ENCODE measurements at regions not wholly inside any gene's neighbourhood (a gene's known extent, or its start where the extent isn't known, plus 50 kb on each side); places are given as distances from the start of the nearest gene placed in this dataset.
A peak's percentile ranks its signal among the peaks of the same experiment; 100 is the strongest.

DNA sequence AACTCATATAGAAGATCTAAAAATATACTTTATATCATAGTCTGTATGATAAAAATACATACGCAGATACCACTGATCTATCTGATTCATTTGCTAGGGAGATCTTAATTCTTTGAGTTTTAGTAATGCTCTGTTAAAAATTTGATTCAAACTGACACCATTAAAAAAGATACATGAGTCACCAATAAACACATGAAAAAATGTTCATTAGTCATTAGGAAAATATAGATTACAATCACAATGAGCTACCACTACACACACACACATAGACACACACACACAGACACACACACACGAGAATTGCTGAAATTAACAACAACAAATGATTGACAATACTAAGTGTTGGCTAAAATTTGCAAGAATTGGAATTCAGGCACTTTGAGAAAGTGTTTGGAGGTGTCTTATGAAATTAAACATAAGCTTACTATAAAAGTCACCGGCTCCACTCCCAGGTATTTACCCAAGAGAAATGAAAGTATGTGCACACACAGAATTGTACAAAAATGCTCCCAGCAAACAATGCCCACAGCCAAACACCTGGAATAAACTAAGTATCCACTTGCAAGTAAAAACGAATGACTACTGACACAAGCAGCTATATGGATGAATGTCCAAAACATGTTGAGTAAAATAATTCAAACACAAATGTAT lies 117.7 kb upstream of the GGTLC1 start:
- DNase-seq (ENCODE audit: low read depth): no peak

DNA sequence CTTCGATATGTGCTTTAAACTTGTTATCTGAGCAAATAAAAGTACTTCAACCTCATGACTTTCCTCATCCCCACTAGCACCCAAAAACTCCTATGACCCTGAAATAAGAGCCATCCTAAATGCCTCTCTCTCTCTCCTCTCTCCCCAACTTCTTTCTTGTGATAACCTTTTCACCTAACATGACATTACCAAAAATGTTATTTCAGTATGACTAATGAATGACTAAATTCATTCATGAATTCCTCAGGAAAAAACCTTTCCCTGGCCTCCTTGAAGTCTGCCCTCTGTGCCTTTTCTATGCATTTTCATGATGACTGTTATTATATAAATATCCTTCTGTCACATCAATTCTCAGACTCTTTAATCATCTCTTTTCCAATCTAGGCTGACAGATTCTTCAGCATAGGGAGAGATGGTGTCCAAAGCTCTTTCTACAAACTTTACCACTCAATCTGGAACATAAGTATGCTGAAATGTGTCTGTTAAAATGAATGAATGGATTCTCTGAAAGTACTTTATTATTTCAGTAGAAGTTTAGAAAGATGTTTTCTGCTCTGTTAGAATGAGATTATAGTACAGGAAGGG lies 114.3 kb upstream of the GGTLC1 start:
- no peak for DNase-seq (ENCODE audit: low read depth)

DNA sequence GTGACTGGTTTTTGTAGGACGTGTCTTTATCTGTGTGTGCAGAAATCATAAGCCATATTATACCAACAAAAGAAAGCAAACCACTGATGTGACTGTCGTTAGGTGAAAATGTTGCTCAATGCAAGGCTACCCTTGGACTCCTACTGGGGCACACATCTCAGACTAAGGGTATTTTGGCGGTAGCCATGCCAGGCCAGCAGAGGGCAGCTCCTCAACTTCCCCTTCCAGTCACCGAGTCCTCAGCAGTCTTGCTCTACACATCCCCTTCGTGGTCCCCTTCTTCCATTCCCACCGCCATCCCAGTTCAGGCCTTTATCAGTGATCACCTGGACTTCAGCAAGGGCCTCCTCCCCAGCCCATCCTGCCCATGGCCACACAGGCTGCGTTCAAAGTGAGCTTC lies 113.7 kb upstream of the GGTLC1 start:
- no peak for DNase-seq (ENCODE audit: low read depth)

DNA sequence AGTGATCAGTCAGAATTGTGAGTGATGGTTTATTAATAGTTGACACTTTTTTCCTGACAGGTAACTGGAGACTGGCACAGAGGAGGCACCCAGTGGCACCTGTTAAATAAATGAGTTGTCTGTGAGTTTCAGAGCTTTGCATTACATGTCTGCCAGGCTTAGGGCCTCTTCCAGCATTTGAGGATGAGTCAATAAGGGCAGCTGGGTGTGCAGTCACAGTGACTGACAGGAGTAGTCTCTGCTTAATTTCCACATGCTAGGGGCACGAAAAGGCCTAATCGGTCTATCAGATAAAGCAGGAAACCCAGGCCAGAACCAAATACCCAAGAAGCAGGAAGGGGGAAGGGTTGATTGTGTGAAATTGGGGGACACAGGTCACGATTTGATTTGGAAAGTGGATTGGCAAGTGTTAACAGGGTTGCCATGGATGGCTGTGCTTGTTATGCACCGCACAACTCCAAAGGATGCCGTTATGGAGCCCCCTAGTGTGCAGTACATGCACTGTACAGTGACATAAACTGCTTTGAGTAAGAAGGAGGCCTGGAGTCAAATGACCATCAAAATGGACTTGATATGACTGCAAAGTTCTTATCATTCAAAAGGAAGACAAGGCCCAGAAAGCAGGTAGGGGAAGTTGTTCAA lies 111.9 kb upstream of the GGTLC1 start:
- DNase-seq (ENCODE audit: low read depth): peak; percentile 30

DNA sequence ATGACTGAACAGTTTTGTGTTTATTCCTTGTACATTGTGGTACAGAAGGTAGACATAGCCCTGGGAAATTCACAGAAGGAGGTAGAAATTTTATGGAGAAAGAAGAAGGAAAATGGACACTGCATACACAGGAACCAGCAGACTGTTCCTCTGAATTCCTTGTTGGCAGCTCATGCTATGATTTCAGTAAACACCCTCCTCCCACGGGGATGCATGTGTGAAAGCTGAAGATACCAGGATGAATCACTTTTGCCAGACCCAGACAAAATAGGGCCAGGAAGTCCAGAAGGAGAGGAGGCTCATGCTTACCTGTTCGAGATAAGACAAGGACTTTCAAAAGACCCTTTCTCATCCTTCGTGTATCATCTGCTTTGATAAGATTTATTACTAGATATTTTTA lies 110.3 kb upstream of the GGTLC1 start:
- no peak for DNase-seq (ENCODE audit: low read depth)

DNA sequence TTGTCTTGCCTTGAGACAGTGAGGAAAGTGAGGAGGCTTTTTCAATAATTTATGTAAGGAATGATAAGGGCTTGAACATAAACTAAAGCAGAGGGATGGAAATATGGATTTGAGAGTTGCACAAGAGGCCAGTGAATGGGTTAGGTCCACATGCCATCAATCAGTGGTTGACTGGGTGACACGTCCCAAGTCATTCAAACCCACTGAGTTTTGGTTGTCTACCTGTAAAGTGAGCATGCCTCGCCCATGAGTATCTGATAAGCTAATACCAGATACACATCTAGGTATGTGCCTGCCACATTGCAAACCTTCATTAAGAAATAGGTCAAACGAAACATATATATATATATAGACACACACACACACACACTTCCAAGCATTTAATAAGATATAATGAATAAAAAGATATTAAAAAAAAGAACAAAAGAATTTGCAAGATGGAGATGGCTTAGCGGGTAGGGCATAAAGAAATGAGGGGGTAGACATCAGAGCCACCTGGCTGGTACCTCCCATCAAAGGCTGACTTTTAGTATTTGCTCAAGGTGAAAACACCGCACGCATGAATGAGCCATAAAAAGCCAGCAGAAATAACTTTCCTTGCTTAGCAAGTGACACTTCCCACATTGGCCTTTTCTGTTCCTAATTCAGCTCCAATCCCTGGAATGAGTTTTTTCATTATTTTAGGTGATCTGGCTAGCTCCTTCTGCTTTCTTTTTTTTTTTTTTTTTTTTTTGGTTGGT lies 109.1 kb upstream of the GGTLC1 start:
- no peak for DNase-seq (ENCODE audit: low read depth)

DNA sequence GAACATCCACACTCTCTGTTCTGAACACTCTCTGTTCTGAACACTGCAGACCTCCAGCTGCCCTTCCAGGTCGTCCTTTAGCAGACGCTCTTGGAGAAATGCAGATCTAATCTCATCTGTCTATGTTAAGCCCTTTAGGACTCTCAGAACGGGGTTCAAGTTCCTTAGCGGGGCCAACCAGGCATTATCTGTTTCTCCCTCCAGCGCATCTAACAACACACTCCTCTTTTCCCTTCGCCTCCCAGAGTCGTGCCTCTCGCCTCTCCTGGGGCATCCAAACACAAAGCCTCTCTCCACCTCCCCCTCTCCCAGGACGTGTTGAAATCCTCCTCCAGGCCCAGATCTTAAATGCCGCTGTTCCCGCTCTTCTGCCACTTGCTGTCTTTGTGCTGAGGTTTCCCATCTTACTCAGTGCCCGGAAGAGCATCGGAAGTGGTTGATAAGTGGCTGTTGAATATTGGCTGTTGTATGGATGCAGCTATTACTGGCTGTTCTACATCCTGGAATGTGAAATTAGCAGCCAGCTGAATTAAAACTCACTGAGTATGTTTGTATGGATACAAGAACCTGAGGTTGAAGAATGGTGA lies 108.4 kb upstream of the GGTLC1 start:
- DNase-seq (ENCODE audit: low read depth): no peak

DNA sequence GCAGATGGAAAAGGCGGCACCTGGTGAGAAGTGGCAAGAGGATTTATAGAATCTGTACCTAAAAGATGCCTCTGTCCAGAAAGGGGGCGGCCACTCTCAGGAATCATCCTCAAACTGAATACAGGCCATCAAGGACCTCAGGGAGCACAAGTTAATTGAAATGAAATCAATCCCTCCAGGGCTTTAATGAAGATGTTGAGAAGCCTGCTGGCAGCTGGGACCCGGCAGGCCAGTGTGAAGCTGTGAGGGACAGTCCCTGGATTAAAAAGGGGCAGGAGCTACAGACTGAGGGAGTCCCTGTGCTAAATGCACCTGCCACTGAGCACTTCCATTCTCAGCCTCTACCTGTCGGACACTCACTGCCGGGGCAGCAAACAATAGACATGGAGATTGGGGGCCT lies 107.7 kb upstream of the GGTLC1 start:
- DNase-seq (ENCODE audit: low read depth): no peak

DNA sequence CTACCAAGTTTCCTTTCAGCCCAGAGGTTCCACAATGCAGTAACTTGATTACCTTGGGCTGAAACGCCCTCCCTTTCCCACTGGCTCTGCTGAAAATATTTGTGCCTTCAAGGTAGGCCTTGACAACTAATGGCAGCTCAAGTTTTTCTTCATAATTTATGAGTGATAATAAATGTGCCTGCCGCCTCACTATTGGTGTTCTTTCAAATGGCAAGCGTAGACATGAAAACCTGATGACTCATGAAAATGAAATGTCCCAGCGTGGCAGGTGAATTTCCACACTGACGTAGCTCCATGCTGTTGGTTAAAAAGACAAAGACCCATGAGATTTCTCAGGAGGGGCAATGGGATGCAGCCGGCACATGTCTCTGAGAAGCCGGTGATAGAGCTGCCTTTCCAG lies 107.2 kb upstream of the GGTLC1 start:
- no peak for DNase-seq (ENCODE audit: low read depth)

DNA sequence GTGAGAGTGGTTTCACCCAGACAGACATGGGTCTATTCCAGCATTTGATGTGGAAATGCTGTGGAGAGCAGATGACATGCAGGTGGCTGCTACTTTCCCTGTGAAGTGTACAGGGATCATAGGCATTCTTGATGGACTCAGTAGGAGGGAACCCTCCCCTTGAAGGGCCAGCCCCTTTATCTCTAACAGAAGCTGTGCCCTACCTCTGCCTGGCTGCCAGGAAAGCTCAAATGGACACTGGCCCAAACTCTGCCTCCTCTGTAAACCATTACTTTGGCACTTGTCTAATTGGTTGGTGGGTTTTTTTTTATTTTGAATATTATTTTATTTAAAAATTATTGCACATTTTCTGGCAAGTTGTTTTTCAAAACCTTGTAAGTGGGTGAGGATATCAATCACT lies 106.7 kb upstream of the GGTLC1 start:
- no peak for DNase-seq (ENCODE audit: low read depth)

DNA sequence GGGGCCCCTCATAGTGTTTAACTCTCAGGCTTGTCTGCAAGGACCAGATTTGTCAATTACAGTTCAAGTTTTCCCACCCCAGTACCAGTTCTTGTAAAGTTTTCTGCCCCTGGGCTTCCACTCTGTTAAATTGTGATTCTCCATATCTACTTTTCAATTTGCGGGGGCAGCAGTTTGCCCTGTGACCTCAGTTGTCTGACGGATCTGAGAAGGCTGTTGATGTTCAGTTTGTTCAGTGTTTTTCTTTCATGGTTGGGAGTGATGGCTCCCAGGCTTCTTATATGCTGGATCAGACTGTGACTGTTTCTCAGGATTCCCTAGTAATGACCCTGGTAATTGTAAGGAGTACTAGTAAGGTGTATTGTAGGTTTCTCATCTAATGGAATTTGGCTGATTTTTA lies 101.0 kb upstream of the GGTLC1 start:
- DNase-seq (ENCODE audit: low read depth): no peak

DNA sequence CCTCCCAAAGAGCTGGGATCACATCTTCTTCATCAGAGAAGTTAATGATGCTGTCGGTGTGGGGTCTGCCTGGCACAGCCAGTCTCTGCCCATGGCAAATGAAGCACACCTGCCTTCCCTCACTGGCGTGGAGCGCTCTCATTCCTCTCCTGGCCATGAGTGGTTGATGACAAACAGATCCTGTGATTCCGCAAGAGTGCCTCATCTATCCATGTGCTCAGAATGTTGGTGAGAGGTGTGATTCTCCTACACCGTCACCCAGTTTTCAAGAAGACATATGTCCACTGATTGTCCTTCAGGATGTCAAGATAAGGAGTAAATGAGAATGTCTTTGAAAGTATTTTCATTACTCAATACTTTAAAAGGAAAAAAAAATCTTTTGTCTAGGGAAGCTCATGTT lies 97.5 kb upstream of the GGTLC1 start:
- DNase-seq (ENCODE audit: low read depth): no peak

DNA sequence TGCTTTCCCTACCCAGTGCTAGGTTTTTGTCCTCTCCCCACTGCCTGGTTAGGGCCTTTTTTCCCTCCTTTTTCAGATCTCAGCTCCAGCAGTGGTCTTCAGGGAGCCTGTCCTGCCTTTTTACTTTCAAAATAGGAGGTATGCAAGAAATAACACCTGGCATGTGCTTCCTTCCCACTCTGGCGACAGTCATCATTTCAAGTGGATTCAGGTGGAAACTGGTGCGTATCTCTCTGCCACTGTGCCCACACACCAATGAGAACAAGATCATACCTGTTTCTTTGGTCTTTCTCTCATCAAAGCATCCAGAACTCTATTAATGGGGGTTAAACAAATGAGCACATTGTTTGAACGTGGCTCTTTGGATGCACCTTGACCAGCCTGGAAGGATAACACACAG lies 95.7 kb upstream of the GGTLC1 start:
- DNase-seq (ENCODE audit: low read depth): no peak

DNA sequence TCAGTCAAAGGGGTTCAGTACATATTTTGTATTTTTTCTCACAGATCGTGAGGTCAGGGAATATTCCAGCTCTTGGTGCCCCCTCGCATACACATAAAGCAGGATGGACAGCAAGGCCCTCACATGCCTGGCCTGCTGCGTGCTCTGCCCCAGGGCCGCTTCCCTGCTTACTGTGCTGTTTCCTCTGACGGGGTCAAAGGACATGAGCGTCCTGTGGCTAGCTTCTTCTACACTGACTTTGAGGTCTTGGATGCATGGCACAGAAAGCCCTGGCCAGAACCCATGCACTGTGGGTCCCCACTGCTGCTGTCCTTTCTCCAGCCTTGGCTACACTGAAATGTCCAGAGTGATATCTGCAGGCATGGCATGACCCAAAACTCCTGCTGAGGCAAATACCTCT lies 92.5 kb upstream of the GGTLC1 start:
- no peak for DNase-seq (ENCODE audit: low read depth)

DNA sequence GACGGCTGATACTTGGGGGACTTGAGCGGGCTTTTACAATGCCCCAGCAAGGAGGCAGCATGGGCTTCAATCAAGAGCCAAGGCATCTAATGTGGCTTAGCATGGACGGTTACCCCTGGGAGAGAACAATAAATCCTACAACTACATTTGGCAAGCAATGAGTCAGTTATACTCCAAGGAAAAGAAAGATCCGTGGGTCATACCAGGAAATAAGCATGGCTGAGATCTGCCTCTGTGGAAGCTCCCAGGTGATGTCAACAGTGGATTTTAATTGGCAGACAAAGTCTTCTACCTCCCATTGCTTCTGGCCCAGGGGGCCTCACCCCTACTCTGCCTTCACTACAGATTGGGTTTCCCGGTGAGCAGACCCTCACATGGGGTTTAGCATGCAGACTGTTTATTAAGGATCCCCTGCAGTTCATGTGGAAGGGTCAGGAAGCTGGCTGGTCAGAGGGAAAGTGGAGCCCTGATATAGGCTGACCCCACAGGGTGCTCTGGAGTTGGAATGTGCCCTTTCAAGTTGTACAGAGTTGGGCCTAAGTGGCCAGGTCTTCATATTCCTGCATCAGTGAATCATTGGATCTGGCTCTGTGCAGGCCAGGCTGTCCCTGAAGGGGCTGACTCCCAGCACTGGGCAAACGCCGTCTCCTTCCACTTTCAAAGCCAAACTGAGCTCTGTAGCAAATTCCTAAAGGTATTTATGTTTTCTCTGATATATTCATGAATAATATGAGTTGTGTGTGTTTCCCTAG lies 91.3 kb upstream of the GGTLC1 start:
- DNase-seq (ENCODE audit: low read depth): no peak

DNA sequence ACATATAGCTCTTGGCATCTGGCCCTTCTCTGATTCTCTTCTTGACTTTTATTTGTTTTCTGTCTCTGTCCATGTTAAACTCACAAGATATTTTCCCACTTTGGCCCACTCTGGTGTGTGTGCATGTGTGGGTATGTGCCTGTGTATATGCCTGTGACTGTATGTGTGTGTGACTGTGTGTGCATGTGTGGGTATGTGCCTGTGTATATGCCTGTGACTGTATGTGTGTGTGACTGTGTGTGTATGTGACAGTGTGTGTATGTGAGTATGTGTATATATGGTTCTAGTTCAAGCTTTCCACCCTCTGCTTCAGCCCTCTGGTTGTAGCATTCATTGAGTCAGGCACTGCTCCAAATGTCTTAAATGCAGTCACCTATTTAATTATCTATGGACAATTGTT lies 88.6 kb upstream of the GGTLC1 start:
- no peak for DNase-seq (ENCODE audit: low read depth)

DNA sequence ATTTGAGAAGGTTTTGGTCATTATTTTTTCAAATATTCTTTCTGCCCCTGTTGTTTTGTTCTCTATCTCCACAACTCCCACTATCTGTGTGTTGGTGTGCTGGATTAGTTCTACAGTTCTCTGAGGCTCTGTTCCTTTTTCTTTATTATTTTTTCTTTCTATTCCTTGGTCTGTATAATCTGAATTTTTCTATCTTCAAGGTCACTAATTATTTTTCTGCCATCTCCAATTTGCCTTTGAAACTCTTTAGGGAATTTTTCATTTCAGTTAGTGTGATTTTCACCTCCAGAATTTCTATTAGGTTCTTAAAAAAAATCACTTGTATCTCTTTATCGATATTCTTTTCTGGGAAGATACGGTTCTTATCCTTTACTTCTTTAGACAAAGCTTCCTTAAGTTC lies 82.1 kb upstream of the GGTLC1 start:
- DNase-seq (ENCODE audit: low read depth): no peak

DNA sequence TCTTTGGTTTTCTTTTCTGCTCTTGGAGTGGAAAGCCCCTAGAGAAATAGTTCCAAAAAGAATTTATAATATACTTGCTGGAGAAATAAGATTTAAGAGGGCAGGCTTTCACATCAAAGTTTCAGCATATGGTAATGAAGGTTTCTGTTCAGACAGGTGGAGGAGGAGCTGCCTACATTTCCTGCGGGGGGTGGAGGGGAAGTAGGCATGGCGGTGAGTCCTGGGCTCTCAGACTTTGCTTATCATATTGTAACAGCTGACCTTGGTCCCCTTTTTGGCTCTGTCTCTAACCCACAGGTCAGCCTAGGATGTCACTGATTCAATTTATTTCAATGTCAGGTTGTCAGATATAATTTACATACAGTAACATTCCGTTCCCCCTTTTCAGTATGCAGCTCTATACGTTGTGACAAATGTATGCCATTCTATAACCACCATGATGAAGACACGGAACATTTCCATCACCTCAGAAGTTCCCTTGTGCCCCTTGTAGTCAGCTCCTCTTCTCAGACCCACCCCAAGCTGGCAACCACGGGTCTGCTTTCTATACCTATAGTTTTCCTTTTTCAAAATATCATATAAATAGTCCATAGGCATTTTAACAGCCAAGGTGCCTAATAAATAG lies 77.6 kb upstream of the GGTLC1 start:
- DNase-seq (ENCODE audit: low read depth): no peak

DNA sequence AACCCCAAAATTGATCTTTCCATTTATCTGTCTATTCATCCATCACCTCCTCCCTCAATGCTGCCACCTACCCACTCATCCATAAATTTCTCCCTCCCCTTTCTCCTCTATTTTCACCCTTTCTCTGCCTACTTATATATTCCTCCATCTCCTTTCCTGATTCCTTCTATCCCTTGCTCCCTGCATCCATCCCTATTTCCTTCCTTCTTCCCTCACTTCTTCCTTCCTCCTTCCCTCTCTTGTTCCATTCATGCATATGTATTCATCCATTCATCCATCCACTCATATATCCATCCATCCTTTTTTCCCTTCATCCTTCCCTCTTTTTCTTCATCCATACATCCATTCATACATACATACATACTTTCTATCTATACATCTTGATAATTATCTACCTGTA lies 76.3 kb upstream of the GGTLC1 start:
- no peak for DNase-seq (ENCODE audit: low read depth)

DNA sequence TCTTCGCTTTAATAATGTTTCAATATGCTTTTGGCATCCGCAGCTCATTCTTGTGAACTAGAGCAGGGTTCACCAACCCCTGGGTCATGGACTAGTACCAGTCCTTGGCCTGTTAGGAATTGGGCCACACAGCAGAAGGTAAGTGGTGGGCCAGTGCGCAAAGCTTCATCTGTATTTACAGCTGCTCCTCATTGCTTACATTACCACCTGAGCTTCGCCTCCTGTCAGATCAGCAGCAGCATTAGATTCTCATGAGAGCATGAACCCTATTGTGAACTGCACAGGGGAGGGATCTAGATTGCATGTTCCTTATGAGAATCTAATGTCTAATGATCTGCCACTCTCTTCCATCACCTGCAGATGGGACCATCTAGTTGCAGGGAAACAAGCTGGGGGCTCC lies 75.5 kb upstream of the GGTLC1 start:
- no peak for DNase-seq (ENCODE audit: low read depth)

DNA sequence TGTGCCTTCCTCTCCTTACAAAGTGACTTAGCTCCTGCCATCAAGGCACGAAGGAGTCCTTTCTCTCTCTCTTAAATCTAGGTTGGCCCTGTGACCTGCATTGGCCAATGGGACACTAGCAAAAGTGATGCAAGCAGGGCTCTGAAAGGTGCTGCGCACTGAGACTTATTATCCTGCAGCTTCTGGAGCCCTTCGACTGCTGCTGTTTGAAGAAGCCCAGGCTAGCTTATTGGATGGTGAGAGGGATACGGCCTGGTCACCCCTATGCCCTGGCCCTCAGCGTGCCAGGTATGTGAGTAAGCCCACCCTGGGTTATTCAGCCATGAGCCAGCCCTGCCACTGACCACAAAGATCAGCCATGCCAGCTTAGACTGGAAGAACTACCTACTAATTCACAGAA lies 74.5 kb upstream of the GGTLC1 start:
- no peak for DNase-seq (ENCODE audit: low read depth)

Data from T follicular helper cell (primary cell).